Activated CD8-positive, alpha-beta T cell treated with anti-CD3 and anti-CD28 coated beads for 36 hours (primary cell): ENCODE measurements at regions not wholly inside any gene's neighbourhood (a gene's known extent, or its start where the extent isn't known, plus 50 kb on each side); places are given as distances from the start of the nearest gene placed in this dataset.

ENCODE experiments used
- ATAC-seq: fragments of 200-7000 bp; cut with Tn5 transposase; one replicate; pipeline ENCODE4 v1.10.0; 2021; ENCODE audit warnings: mild to moderate bottlenecking, moderate library complexity
- CTCF ChIA-PET: fragments of 350-600 bp; sonication (Branson Sonifier 250); formaldehyde crosslinking; loops from one replicate; lab custom pipeline; 2021; ENCODE audit warnings: antibody characterized with exemption; lab: Charles Lee
- POLR2A ChIA-PET: fragments of 350-600 bp; sonication (Branson Sonifier 250); formaldehyde crosslinking; loops from one replicate; lab custom pipeline; 2021; ENCODE audit warnings: antibody characterized with exemption; lab: Charles Lee
- DNase-seq: peaks from one replicate; pipeline ENCODE4 v3.0.0-alpha.2; 2020
- H3K27ac Mint-ChIP-seq: one replicate; pipeline ENCODE4 v1.8.0; 2021; ENCODE audit warnings: mild to moderate bottlenecking, mixed read lengths
- H3K27me3 Mint-ChIP-seq: one replicate; pipeline ENCODE4 v1.8.0; 2021; ENCODE audit warnings: mixed read lengths
- H3K36me3 Mint-ChIP-seq: one replicate; pipeline ENCODE4 v1.8.0; 2021; ENCODE audit warnings: low read depth, mixed read lengths
- H3K4me1 Mint-ChIP-seq: one replicate; pipeline ENCODE4 v1.8.0; 2021; ENCODE audit warnings: low read depth, mixed read lengths
- H3K4me3 Mint-ChIP-seq: one replicate; pipeline ENCODE4 v1.8.0; 2021; ENCODE audit warnings: mild to moderate bottlenecking, moderate library complexity, mixed read lengths
- H3K9me3 Mint-ChIP-seq: one replicate; pipeline ENCODE4 v1.8.0; 2021; ENCODE audit warnings: mixed read lengths
- intact Hi-C: fragments of 100-400 bp; cut with micrococcal nuclease; formaldehyde crosslinking; loops from one replicate; pipeline ENCODE4 v1.10.0; 2022
- TF ChIP-seq, protein P1 (sequence below): fragments of 200-600 bp; IDR thresholded peaks from one replicate; pipeline ENCODE4 v1.8.0; 2022; ENCODE audit warnings: antibody characterized with exemption, mild to moderate bottlenecking

DNA sequence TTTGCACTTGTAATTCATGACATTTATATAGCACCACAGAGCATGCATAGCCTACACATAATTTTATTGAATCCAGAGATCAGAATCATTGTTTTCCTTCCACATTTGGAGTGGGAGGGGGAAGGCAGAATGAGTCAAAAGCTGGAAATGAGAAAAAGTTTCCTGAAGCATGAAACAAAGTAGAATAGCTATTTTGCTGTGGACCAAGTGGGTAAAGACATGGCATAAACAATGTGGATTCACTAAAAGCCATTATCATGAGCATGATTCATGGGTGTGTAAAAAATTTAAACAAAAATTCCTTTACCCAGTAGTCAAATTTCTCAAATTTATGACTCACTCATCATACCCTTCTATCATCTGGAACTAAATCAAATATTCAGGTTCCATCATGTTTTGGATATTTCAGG, 97.9 kb downstream of the YIPF5 start:
- ChIA-PET CTCF (no interaction called here), POLR2A (no interaction called here)
- TF ChIP-seq, protein P1, sequence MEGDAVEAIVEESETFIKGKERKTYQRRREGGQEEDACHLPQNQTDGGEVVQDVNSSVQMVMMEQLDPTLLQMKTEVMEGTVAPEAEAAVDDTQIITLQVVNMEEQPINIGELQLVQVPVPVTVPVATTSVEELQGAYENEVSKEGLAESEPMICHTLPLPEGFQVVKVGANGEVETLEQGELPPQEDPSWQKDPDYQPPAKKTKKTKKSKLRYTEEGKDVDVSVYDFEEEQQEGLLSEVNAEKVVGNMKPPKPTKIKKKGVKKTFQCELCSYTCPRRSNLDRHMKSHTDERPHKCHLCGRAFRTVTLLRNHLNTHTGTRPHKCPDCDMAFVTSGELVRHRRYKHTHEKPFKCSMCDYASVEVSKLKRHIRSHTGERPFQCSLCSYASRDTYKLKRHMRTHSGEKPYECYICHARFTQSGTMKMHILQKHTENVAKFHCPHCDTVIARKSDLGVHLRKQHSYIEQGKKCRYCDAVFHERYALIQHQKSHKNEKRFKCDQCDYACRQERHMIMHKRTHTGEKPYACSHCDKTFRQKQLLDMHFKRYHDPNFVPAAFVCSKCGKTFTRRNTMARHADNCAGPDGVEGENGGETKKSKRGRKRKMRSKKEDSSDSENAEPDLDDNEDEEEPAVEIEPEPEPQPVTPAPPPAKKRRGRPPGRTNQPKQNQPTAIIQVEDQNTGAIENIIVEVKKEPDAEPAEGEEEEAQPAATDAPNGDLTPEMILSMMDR = no peak
- H3K27ac Mint-ChIP-seq = no peak overlapping the region
- peaks cover 10% of the 10 kb centered on the region for H3K27me3 Mint-ChIP-seq
- intact Hi-C loops = no loop called here
- H3K4me3 Mint-ChIP-seq = no peak overlapping the region
- DNase-seq (no peak), ATAC-seq (no peak)
- no peaks in the 10 kb centered on the region for H3K4me1 Mint-ChIP-seq
- H3K36me3 Mint-ChIP-seq = no peaks in the 10 kb centered on the region
- no peaks in the 10 kb centered on the region for H3K9me3 Mint-ChIP-seq

DNA sequence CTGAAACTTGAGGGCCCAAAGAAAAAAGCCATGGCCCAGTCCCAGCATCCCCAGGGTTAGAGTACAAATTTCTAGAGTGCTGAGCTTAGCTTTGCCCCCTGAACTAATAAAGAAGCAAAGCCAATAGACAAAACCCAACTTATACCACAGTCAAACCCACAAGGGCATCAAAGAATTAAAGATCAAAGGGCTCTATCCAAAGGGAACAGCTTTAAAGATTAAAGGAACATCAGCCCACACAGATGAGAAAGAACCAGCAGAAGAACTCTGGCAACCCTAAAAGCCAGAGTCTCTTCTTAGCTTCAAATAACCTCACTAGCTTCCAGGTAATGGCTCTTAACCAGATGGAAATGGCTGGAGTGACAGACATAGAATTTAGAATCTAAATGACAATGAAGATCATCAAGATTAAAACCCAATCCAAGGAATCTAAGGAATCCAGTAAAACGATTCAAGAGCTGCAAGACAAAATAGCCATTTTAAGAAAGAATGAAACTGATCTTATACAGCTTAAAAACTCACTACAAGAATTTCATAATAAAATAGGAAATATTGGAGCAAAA, 93.9 kb downstream of the YIPF5 start:
- H3K27me3 Mint-ChIP-seq = peaks cover 14% of the 10 kb centered on the region
- intact Hi-C loops = no loop called here
- no peak overlapping the region for H3K27ac Mint-ChIP-seq
- CTCF ChIA-PET = no interaction called here
- TF ChIP-seq, protein P1 = no peak
- POLR2A ChIA-PET = no interaction called here
- no peaks in the 10 kb centered on the region for H3K36me3 Mint-ChIP-seq
- no peak overlapping the region for H3K4me3 Mint-ChIP-seq
- DNase-seq (no peak), ATAC-seq (no peak)
- no peaks in the 10 kb centered on the region for H3K4me1 Mint-ChIP-seq
- H3K9me3 Mint-ChIP-seq = peaks cover 13% of the 10 kb centered on the region

DNA sequence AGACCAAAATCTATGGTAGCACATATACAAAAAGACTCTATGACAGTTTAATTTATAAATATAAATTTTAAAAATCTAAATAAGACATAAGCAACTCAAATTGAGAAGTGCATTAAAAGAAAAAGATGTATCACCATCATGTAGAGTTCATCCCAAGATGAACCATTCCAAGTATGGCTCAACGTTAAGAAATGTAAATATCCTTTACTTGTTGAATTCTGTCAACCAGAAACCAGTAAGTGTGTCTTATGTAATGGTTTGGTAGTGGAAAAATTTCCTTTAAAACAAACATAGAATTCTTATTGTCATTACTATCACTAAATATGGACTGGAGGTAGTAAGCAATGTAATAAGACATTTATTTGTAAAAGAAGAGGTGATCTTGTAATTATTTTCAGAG, 87.3 kb downstream of the YIPF5 start:
- Mint-ChIP-seq H3K27ac (no peak overlapping the region), H3K4me3 (no peak overlapping the region), H3K4me1 (no peaks in the 10 kb centered on the region), H3K36me3 (no peaks in the 10 kb centered on the region), H3K27me3 (no peaks in the 10 kb centered on the region), H3K9me3 (peaks cover 17% of the 10 kb centered on the region)
- DNase-seq (no peak), ATAC-seq (no peak)
- POLR2A ChIA-PET = no interaction called here
- TF ChIP-seq, protein P1 = no peak
- CTCF ChIA-PET = no interaction called here
- intact Hi-C loops = no loop called here

DNA sequence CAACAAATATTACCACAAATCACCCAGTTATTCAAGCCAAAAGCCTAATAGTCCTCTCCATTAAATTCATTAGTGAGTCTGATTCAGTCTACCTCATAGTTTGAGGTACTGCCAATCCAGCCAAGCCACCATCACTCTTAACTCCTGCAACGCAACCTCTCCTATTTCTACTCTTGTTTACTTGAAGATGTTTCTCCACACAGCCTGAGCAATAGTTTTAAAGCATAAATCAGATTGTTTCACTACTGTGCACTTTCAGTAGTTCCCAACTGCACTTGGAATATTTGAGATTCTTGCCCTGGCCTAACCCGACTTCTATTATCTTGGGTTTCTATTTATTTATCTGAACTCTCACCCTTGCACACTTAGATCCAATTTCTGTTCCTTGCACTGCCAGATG, 85.5 kb downstream of the YIPF5 start:
- TF ChIP-seq, protein P1 = no peak
- ChIA-PET POLR2A (no interaction called here), CTCF (no interaction called here)
- intact Hi-C loops = no loop called here
- Mint-ChIP-seq H3K27ac (no peak overlapping the region), H3K27me3 (no peaks in the 10 kb centered on the region), H3K4me1 (no peaks in the 10 kb centered on the region), H3K4me3 (no peak overlapping the region), H3K9me3 (peaks cover 17% of the 10 kb centered on the region), H3K36me3 (no peaks in the 10 kb centered on the region)
- no peak for DNase-seq
- ATAC-seq = no peak

DNA sequence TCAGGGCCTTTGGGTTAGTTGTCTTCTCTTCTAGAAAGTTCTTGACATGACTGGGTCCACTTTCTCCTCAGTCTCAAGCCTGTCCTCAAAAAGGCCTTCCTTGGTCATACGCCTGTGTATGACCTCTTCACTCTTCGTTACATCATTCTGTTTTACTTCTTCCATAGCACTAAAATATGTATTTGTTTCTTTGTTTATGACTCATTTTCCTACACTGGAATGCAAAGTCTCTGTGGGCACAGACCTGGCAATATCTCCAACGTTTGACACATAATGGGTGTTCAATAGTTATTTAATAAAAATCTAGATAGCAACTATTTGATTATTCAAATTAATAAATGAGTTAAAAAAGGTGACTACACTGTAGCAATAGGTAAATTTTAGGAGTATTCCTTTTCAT, 85.1 kb downstream of the YIPF5 start:
- Mint-ChIP-seq H3K27me3 (no peaks in the 10 kb centered on the region), H3K36me3 (no peaks in the 10 kb centered on the region), H3K9me3 (peaks cover 17% of the 10 kb centered on the region), H3K27ac (no peak overlapping the region), H3K4me3 (no peak overlapping the region), H3K4me1 (no peaks in the 10 kb centered on the region)
- DNase-seq (no peak), ATAC-seq (no peak)
- intact Hi-C loops = no loop called here
- TF ChIP-seq, protein P1 = no peak
- CTCF ChIA-PET = no interaction called here
- POLR2A ChIA-PET = no interaction called here
